Fibroblast of pulmonary artery (primary cell): ENCODE measurements at regions not wholly inside any gene's neighbourhood (a gene's known extent, or its start where the extent isn't known, plus 50 kb on each side); places are given as distances from the start of the nearest gene placed in this dataset.

ENCODE experiments used
- DNase-seq: peaks from one replicate; pipeline ENCODE4 v3.0.0-alpha.2; 2010; ENCODE audit warnings: low read depth
- H3K4me3 ChIP-seq: replicated peaks from 2 replicates; pipeline ENCODE4 v1.5.1; 2011; ENCODE audit warnings: low read depth, mild to moderate bottlenecking, control low read depth, low read length, moderate library complexity
- TF ChIP-seq, protein P1 (sequence below): IDR thresholded peaks from 2 replicates; pipeline ENCODE4 v1.5.1; 2011; ENCODE audit warnings: mild to moderate bottlenecking, control low read depth, low read length, inconsistent platforms; ENCODE audit errors: missing control alignments

DNA sequence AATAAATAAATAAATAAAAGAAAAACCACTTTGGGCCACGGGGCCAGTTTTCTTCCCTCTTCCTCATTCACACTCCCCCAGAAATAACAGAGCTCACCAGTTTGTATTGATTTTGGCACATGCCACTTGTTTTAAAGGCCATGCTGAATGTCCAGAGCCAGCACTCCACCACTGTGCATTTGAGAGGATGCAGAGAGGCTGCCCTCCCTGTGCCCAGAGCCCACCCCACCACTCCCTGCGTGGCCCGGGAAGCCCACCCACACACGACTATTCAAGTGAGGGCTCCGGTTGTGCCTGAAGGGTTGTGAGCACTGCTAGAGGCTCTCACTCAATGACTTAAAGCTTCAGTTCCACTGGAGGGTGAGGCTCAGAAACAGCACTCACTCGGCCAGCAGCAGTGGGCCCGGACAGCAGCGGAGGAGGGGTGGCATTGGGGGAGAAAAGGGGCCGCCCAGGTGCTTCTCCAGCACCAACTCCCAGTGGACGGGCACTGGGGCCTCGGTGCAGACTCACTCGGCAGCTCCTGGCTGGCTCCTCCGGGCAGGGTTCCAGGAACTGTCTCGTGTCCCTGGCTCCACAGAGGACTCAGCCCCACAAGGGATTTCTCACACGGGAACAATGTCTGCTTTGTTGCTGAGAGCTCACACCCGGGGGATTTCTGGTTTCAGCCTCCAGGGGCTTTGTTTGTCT lies 112.7 kb downstream of the SHANK2 start:
- H3K4me3 ChIP-seq, result no peak overlapping the region
- DNase-seq, result no peak
- TF ChIP-seq, protein P1, sequence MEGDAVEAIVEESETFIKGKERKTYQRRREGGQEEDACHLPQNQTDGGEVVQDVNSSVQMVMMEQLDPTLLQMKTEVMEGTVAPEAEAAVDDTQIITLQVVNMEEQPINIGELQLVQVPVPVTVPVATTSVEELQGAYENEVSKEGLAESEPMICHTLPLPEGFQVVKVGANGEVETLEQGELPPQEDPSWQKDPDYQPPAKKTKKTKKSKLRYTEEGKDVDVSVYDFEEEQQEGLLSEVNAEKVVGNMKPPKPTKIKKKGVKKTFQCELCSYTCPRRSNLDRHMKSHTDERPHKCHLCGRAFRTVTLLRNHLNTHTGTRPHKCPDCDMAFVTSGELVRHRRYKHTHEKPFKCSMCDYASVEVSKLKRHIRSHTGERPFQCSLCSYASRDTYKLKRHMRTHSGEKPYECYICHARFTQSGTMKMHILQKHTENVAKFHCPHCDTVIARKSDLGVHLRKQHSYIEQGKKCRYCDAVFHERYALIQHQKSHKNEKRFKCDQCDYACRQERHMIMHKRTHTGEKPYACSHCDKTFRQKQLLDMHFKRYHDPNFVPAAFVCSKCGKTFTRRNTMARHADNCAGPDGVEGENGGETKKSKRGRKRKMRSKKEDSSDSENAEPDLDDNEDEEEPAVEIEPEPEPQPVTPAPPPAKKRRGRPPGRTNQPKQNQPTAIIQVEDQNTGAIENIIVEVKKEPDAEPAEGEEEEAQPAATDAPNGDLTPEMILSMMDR, result no peak

GRCh38 chr11:71138737-71139425 lies 113.5 kb downstream of the SHANK2 start:
- H3K4me3 ChIP-seq, result no peak overlapping the region
- DNase-seq, result no peak
- TF ChIP-seq, protein P1, result no peak

GRCh38 chr11:71137376-71137775 lies 115.0 kb downstream of the SHANK2 start:
- TF ChIP-seq, protein P1, result no peak
- DNase-seq, result no peak
- H3K4me3 ChIP-seq, result no peak overlapping the region

DNA sequence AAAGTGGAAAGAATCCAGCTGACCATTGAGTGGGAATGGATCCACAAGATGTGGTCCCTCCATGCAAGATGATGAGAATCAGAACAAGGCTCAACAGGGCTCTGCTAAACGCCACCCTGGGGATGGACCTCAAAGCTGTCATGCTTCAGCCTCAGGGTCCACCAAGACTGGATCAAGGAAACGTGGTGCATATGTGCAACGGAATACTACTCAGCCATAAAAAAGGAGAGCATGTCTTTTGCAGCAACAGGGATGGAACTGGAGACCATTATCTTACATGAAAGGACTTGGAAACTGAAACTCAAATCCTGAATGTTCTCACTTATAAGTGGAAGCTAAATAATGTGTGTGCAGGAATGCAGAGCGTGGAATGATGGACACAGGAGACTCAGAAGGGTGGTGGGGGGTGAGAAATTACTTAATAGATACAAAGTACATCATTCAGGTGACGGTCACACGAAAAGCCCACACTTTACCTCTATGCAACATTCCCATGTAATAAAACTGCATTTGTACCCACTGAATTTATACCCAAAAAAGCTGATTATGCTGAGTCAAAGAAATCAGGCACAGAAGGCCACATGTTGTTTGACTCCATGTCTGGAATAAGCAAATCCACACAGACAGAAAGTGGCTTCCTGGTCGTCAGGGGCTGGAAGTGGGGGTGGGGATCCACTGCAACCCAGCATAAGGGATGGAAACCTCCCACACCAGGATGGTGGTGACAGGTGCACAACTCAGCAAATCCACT lies 116.1 kb downstream of the SHANK2 start:
- H3K4me3 ChIP-seq, result no peak overlapping the region
- DNase-seq, result no peak
- TF ChIP-seq, protein P1, result no peak

DNA sequence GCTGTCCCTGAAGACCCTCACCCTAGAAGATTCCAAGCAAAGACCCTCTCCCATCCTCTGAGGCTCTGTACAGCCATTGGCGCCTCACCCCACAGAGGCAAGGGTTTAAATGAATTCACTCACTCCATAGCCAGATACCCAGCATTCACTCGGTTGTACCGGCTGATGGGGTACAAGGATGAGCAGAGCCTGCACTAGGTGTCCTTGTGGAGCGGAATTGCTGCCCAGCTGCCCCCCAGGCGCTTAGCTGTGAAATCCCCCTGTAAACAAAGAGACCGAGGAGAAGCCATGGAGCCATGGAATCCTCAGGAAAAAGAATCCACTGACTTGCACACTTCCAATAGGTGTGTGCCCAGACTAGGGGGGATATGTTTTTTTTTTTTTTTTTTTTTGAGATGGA lies 117.3 kb downstream of the SHANK2 start:
- no peak overlapping the region for H3K4me3 ChIP-seq
- DNase-seq, result no peak
- TF ChIP-seq, protein P1, result no peak

GRCh38 chr11:71133946-71134345 lies 118.4 kb downstream of the SHANK2 start:
- TF ChIP-seq, protein P1, result no peak
- no peak overlapping the region for H3K4me3 ChIP-seq
- no peak for DNase-seq
